Astrocyte of the cerebellum (primary cell): ENCODE measurements at regions not wholly inside any gene's neighbourhood (a gene's known extent, or its start where the extent isn't known, plus 50 kb on each side); places are given as distances from the start of the nearest gene placed in this dataset.

Experiments
- DNase-seq: peaks from one replicate; pipeline ENCODE4 v3.0.0-alpha.2; 2011; ENCODE audit warnings: low read depth
- H3K4me3 ChIP-seq: 2 replicates; pipeline ENCODE4 v1.5.1; 2011; ENCODE audit warnings: mild to moderate bottlenecking, low read depth, low read length, moderate library complexity
- in situ Hi-C: cut with HindIII; loops from 2 replicates; pipeline ENCODE4 v1.10.0; 2017; ENCODE audit warnings: low sequenced_read_pairs
- TF ChIP-seq, protein P1 (sequence below): IDR thresholded peaks from 2 replicates; pipeline ENCODE4 v1.5.1; 2012; ENCODE audit warnings: low read length, low read depth, moderate library complexity, mild to moderate bottlenecking; ENCODE audit errors: missing control alignments

- H3K4me3 ChIP-seq, result no peak overlapping the region
- TF ChIP-seq, protein P1, sequence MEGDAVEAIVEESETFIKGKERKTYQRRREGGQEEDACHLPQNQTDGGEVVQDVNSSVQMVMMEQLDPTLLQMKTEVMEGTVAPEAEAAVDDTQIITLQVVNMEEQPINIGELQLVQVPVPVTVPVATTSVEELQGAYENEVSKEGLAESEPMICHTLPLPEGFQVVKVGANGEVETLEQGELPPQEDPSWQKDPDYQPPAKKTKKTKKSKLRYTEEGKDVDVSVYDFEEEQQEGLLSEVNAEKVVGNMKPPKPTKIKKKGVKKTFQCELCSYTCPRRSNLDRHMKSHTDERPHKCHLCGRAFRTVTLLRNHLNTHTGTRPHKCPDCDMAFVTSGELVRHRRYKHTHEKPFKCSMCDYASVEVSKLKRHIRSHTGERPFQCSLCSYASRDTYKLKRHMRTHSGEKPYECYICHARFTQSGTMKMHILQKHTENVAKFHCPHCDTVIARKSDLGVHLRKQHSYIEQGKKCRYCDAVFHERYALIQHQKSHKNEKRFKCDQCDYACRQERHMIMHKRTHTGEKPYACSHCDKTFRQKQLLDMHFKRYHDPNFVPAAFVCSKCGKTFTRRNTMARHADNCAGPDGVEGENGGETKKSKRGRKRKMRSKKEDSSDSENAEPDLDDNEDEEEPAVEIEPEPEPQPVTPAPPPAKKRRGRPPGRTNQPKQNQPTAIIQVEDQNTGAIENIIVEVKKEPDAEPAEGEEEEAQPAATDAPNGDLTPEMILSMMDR, result no peak
- in situ Hi-C loops, result no loop called here
- DNase-seq, result no peak
Measured at GRCh38 chr2:9705196-9705595, 74.4 kb upstream of the YWHAQ start.

- H3K4me3 ChIP-seq, result no peak overlapping the region
- TF ChIP-seq, protein P1, result no peak
- in situ Hi-C loops, result no loop called here
- DNase-seq, result no peak
Measured at GRCh38 chr2:9707008-9707407, 76.2 kb upstream of the YWHAQ start.

DNA sequence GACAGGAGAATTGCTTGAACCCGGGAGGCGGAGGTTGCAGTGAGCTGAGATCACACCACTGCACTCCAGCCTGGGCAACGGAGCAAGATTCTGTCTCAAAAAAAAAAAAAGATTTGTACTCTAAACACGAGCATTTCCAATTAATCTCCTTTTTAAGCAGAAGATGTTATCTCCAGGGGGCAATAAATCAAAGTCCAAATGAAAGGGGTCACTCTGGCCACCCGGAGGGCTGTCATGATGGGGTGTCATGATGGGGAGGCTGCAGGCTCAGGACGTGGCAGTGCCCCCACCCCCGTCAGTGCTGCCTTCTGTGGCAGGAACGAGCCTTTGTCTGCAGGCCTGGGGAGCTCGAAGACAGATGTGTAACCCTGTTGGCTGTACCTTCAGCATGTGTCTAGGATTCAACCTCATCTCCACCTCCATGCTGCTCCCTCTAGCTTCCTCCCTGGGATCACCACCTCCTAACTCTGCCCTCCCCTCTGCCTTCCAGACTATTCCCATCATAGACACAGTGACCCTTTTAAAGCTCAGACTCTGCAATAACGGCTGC lies 76.9 kb upstream of the YWHAQ start:
- no peak for DNase-seq
- in situ Hi-C loops, result no loop called here

DNA sequence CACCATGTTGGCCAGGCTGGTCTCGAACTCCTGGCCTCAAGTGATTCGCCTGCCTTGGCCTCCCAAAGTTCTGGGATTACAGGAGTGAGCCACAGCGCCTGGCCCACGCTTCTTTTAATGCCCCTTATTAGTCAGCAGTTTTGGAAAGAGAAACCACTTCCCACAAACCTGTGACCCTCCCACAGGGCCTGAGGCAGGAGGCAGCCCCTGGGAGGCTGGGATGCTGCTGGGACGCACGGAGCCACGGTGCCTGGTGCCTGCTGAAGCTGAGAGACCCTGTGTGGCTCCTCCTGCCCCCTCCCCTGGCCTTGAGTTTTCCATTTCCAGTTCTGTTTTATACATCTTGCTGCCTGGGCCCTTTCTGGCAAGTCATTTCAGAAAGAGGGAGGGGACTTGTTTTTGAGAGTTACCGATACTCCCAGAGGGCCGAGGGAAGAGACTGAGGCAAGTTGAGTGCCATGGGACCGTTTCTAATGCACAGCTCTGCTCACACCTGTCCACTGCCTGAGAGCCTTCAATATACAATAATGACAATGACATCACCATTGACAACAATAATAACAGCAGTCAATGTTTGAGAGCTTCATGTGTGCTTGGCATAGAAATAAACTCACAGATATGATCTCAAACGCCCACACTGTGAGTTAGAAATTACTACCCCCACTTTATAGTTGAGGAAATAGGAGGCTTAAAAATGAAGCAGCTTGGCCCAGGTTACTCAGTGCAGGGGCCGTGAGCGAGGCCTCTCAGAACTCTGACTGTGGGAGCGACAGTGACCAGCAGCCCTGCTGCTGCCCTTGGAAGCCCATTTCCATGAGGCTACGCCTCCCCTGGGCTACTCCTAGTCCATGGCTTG lies 78.1 kb upstream of the YWHAQ start:
- DNase-seq, result no peak
- TF ChIP-seq, protein P1, result no peak
- in situ Hi-C loops, result no loop called here
- no peak overlapping the region for H3K4me3 ChIP-seq

More for the DNA sequence above, 76.9 kb upstream of the YWHAQ start:
- H3K4me3 ChIP-seq, result no peak overlapping the region
- TF ChIP-seq, protein P1, result no peak

- TF ChIP-seq, protein P1, result no peak
- no peak for DNase-seq
- in situ Hi-C loops, result loop anchor here (5.0 kb wide), 1 partner anchor 47 kb away; no protein-coding TSS in a partner anchor
- H3K4me3 ChIP-seq, result no peak overlapping the region
Measured at GRCh38 chr2:9709539-9710285, 78.9 kb upstream of the YWHAQ start.

DNA sequence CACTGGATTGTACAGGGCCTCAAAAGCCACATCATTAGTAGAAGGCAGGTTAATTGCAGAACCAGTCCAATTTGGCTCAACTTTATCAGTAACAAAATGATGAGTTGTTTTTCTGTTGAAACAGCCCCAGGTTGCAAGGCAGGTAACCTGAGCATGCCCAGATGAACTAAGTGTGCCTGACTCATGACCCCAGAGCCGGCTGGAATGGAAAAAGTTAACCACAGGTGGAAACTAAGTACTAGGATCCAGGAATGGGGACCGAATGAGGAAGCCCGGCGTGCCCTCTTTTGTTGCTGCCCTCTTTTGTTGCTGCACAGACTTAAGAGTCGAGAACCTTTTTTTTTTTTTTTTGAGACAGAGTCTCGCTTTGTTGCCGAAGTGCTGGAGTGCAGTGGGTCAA lies 79.5 kb upstream of the YWHAQ start:
- TF ChIP-seq, protein P1, result no peak
- H3K4me3 ChIP-seq, result no peak overlapping the region
- no peak for DNase-seq
- in situ Hi-C loops, result loop anchor here (5.0 kb wide), 1 partner anchor 48 kb away; no protein-coding TSS in a partner anchor
